ENCODE measurements at regions not wholly inside any gene's neighbourhood (a gene's known extent, or its start where the extent isn't known, plus 50 kb on each side); places are given as distances from the start of the nearest gene placed in this dataset.

DNA sequence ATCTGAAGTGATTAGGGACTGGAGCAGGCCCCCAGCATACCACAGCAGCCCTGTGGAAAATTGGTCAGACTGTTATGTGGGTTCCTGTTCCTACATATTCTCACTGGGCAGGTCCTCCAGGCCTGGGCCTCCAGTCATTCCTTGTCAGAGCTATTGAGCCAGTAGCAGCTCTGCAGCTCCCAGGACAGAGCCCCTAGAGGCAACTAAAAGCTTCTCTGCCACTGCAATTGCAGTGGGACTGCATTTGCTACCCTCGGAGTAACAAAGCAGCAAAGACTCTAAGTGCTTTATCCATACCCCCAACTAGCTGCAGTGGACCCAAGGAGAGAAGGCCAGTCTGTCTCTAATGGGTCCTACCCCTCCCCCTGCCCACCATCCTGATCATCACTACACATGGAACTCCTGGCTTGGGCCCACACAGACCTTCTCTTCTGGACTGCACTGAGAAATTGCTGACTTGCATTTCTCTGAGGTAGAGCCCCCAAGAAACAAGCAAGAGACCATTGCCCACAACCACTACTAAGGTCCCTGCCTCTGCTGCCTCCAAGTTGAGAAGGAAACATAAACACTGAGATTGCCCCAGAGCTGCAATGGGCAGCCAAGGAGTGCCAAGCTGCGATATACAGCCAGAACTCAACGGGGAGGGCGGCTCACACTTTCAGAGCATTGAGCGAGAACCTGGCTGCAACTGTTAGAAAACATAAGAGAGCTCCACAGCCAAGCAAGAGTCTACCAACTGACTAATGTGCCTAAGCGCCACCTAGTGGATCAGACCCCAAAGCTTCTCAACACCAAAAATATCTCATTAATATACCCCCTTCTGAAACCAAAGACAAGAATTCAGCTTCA, 738.7 kb upstream of the NDST4 start:
- no peak overlapping the region for H3K4me3 ChIP-seq (ENCODE audit: low read depth, low read length)

DNA sequence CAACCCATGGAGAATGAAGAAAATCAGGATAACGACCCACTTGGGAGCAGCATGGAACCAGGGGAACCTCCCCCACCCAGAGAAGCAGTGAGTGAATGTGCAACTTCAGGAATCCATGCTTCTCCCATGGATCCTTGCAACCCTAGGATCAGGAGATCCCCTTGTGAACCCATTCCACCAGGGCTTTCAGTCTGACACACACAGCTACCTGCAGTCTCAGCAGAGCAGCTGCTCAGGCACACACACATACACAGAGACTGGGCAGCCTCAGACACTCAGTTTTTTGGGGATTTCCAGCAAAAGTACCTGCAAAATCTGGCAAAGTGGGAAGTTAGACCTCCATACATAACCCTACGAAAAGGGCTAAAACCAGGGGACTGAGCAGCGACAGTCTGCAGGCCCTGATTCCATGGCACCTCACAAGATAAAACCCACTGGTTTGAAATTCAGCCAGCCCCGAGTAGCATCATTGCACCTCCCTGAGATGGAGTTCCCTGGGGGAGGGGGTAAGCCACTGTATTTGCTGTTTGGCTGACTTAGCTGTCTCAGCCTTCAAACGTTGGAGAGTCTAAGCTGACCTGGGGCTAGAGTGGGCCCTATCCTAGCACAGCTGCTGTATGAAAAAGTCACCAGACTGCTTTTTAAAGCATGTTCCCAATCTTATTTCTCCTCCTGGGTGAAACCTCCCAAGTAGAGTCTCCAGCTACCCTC, 737.5 kb upstream of the NDST4 start:
- no peak overlapping the region for H3K4me3 ChIP-seq (ENCODE audit: low read depth, low read length)

DNA sequence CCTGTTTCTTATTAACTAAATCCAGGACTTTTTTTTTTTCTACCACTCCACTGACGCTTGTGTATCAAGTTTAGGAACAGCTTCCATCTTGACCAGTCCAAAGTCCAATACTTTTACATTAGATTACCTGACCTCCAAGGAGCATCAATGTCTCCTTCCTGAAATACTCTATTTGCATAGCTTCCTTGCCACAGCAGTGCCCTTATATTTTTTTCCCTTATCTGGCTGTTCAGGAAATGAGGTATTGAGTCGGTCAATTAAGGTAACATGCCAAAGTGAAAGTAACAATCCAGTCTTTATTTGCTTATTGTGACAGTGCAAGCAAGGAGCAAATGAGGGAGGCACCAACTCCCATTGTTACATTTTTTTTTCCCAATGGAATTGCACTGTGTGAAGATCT, 730.8 kb upstream of the NDST4 start:
- H3K4me3 ChIP-seq (ENCODE audit: low read depth, low read length): no peak overlapping the region

DNA sequence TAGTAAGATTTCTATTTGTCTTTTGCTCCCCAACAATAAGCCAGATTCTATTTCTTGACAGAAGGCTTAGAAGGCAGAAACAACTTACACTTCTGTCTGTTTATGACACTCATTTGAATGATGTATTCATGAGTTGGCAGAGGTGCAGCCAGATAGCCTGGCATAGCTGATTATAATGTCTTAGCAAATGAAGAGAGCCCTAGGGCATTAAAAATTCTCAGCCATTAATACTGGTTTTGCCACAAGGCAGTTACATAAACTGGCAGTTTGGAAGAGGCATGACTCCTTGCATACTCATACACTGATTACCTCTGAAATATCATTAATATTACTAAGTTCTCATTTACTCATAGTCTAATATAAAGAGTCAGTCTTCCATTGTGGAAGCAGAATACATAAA, 728.5 kb upstream of the NDST4 start:
- H3K4me3 ChIP-seq (ENCODE audit: low read depth, low read length): no peak overlapping the region

DNA sequence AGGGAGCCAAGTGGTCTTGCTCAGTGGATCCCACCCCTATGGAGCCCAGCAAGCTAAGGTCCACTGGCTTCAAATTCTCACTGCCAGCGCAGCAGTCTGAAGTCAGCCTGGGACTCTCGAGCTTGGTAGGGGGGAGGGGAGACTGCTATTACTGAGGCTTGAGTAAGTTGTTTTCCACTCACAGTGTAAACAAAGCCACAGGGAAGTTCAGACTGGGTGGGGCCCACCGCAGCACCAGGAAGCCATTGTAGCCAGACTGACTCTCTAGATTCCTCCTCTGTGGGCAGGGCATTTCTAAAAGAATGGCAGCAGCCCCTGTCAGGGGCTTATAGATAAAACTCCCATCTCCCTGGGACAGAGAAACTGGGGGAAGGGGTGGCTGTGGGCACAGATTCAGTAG, 721.0 kb upstream of the NDST4 start:
- no peak overlapping the region for H3K4me3 ChIP-seq (ENCODE audit: low read depth, low read length)

DNA sequence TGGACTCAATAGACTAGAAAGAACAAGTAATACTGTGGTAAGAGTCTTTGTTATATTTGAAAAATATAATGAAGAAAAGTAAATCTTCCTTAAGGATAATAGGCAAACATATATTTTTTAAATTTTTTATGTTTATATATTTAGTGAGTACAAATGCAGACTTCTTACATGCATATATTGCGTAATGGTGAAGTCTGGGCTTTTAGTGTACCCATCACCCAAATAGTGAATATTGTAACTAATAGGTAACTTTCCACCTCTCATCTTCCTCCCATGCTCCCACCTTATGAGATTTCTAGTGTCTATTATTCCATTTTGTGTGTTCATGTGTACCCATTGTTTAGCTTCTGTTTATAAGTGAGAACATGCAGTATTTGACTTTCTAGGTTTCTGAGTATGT, 711.2 kb upstream of the NDST4 start:
- no peak overlapping the region for H3K4me3 ChIP-seq (ENCODE audit: low read depth, low read length)

DNA sequence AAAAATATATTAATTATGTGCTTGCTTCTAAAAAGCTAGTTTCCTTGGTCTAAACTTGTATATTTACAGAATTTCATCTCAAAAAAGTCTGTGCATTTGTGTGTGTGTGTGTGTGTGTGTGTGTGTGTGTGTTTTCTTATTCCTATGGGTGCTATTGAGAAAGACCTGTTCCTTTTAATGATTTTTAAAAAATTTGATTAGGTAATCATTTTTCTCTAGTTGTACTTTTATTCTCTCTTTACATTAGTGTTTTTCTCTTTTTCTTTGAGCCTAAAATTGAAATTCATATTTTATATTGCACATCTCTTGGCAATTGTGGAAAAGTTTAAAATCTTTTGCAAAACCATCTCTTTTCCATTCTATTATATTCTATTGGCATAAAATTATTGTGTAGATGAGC, 690.4 kb upstream of the NDST4 start:
- H3K4me3 ChIP-seq (ENCODE audit: low read depth, low read length): no peak overlapping the region

DNA sequence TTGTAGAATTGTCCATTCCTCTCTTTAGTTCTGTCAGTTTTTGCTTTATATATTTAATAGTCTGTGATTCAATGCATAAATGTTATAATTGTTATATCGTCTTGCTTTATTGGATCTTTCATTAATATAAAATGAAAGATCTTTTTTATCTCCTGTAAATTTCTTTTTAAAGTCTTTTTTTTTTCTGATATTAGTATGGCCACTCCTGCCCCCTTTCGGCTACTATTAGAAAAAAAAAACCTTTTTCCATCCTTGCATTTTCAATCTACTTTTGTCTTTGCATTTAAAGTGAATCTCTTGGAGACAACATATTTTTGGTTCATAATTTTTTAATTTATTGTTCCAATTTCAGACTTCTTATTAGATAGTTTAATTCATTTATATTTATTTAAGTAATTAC, 677.4 kb upstream of the NDST4 start:
- no peak overlapping the region for H3K4me3 ChIP-seq (ENCODE audit: low read depth, low read length)

DNA sequence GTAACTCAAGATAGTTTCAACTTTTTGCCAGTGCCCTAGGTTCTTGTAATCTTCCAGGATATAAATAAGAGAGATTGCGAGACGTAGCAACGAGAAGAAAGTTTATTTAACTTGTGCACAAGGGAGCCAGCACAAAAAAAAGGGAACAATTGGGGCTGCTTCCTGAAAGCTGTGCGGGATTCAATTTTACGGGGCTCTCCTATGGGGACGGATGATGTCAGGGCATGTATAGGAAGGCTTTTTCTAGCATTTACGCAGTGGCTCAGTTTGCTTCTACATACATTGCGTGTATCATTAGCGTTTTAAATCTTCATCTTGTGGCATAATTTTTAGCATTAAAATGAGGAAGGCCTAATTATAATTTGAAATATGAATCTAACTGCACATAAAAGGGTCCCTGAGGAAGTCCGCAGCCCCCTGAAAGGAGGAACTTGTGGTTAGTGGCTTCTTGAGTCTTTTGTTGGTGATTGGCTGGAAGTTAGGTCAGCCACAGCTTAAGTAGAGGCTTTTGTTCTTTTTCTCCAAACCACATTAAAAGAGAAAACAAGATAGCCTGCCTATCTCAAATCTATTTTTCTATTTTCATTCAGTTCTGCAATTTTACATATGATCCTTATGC, 668.2 kb upstream of the NDST4 start:
- H3K4me3 ChIP-seq (ENCODE audit: low read depth, low read length): no peak overlapping the region

DNA sequence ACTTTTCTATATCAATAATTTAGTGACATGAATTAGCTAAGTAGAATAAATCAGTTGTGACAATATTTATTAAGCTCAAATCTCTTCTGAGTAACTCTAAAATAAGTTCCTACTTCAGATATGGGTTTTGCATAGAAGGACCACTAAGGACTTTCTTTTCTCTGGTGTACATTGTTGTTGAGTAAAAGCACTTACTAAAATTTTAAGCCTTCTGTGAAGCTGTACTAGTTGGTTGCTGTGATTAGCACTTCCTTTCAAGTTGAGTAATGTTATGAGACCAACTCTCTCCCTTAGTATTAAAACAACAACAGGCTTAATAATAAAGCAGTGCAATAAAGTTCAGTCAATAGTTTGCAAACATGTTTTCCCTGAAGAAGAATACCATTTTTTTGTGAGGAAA, 667.4 kb upstream of the NDST4 start:
- H3K4me3 ChIP-seq (ENCODE audit: low read depth, low read length): no peak overlapping the region

DNA sequence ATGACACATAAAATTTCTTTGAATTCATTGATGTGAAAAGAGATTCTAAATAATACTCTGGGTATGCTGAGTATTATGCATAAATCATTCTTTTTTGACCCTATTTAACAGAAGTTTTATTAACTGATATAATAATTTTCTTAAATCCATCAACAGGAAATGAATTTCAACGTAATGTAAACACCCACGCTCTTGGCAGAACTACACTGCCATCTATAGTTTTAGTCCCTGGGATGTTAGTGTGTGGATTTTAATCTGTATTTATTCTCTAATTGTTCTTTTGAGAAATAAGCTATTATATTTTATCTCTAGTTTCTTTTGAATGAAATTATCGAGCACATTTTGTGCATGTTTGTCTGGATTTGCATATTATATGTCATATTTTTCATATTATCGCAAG, 666.8 kb upstream of the NDST4 start:
- H3K4me3 ChIP-seq (ENCODE audit: low read depth, low read length): no peak overlapping the region

DNA sequence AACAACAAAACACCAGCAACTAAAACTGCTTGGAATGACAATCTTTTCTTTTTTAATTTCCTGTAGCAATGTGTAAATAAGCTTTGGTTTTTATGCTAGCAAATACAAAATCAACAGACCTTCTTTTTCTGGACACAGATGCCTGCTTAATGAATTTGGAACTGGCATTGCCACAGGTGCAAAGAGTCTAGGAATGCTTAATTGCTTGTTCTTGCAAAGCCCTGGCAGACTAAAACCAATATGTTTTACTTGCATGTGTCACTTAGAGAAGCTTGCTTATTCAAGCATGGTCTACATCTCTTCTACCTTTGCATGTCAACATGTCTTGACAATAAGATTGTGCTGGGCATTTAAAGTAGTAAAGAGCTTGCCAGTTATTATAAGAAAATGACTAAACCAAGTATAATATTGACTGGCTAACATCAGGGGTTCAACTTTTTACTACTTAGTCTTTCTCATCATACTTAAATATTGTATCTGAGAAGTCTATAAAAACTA, 656.7 kb upstream of the NDST4 start:
- no peak overlapping the region for H3K4me3 ChIP-seq (ENCODE audit: low read depth, low read length)

DNA sequence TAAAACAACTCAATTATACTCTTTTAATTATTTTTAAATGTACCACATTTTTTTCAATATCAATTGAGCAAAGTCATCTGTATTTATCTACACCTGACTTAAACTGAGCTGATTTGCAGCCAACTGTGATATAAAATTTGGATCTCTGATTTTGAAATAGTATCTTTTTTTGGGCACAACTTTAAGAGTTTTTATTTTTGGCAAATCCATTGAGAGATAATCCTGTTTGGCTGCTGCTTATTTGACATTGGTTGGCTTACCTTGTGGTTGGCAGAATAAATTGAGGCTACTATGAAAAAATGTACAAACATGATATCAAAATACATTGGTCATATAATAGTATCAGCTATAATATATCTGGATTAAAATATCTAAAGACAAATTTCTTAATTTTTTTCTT, 656.0 kb upstream of the NDST4 start:
- no peak overlapping the region for H3K4me3 ChIP-seq (ENCODE audit: low read depth, low read length)

DNA sequence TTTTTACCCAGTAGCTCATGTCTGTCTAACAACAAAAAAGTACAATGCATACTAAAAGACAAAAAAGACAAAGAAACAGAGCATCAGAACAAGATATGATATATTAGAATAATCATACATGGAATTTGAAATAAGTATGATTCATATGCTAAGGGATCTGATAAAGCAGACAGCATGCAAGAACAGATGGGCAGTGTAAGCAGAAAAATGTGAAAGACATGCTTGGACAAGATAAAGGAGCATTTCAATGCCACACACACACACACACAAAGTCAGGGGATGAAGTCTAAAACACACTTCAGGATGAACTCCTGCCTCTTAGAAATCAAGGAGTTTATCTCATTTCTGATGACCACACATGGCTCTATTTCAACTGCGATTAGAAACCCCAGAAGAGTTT, 649.6 kb upstream of the NDST4 start:
- no peak overlapping the region for H3K4me3 ChIP-seq (ENCODE audit: low read depth, low read length)

DNA sequence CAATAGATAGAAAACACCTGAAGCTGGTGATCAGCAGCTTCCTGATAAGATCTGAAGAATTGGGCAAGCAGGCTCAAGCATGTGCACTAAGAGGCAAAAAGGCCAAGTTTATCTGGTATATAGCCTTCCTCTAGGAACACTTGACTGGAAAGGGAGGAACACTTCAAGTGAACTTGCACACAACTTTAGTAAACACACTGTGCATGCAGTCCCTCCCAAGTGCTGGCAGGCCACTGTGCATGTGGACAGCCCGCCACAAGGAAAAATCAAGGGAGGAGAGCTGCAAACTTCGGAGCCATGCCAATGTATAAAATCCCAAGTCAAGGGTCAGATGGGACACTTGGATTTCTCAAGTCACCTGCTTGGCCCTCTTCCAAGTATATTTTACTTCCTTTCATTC, 645.8 kb upstream of the NDST4 start:
- H3K4me3 ChIP-seq (ENCODE audit: low read depth, low read length): no peak overlapping the region

DNA sequence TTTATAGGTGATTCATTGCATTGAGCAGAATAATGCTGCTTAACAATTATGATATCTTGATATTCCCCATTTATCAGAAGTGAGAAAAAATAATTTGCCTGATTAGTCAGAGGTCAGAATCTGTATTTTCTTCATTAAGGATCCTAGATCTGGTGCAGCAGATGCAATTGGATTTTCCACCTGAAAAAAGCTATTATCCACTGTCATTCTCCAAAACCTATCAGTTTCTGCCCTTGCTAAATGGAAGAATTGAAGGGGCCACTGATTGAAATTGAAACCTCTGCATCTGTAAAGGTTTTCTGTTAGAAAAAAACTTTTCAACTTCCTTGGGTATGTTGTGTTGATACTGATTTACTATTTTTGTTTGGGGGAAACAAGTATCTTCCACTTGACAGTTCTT, 636.0 kb upstream of the NDST4 start:
- H3K4me3 ChIP-seq (ENCODE audit: low read depth, low read length): no peak overlapping the region

DNA sequence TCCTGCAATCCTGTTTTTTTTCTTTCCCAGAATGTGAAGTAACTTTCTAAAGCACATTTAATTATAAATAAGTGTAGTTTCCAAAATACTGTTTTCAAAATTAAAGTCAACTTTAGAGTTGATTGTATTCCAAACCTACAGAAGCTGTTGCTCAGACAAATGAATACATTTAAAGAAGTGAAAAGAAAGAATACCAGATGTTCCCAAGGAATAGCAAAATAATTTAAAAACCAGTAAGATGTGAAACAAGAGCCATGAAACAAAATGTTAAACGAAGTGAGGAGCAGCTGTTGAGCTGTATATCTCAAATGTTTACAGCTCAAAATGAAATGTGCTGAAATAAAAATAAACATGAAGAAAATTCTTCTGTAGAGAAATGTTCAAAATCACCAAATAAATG, 627.4 kb upstream of the NDST4 start:
- H3K4me3 ChIP-seq (ENCODE audit: low read depth, low read length): no peak overlapping the region

DNA sequence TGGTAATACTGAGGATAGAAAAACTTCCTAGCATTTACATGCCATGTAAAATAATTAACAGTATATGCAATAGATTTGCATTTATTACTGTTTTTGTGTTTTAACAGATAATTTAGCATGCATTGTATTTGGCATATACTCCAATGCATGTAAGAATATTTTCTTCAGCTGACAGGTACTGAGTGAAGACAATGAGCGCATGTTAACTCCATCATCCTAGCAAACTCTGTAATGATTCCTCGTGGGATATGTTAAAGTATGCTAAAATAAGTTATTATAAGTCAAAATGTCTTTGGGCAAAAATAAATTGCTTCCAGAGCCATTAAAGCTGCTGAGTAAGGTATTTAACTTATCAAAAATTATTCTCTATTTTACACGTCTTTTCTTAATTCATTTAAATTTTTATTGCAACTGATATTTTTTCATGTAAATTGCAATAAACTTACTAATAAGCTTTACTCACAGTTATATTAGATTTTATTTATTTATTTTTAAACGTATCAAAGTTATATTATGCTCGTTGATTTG, 616.4 kb upstream of the NDST4 start:
- no peak overlapping the region for H3K4me3 ChIP-seq (ENCODE audit: low read depth, low read length)

DNA sequence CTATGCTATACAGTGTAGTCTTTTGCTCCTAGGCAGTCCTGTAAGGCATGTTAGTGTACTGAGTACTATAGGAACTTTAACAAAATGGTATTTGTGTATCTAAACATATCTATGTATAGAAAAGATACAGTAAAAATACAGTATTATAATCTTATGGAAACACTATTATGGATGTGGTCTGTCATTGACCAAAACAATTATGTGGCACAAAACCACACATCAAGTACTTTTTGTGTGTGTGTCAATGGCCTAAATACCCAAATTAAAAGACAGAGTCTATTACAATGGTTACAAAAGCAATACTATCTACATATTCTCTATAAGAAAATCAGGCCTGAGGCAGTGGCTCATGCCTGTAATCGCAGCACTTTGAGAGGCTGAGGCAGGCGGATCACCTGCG, 610.2 kb upstream of the NDST4 start:
- H3K4me3 ChIP-seq (ENCODE audit: low read depth, low read length): no peak overlapping the region

DNA sequence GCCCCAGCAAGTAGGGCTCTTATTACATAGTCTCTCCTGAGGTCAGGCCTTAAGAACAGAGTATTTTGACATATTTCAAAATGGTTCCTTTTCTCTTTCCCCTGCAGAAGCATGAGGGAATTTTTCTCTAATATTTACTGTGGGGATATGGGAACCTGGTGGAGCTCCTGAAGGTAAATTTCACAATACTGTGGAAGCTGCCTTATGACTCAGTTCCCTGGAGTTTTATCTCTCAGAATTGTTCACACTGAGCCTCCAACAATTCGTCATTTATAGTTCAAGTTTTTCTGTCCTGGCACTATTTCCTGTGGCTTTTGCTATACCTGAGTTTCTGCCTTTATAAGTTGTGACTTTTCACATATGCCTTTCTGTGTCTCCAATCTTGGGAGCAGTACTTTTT, 607.2 kb upstream of the NDST4 start:
- H3K4me3 ChIP-seq (ENCODE audit: low read depth, low read length): no peak overlapping the region

DNA sequence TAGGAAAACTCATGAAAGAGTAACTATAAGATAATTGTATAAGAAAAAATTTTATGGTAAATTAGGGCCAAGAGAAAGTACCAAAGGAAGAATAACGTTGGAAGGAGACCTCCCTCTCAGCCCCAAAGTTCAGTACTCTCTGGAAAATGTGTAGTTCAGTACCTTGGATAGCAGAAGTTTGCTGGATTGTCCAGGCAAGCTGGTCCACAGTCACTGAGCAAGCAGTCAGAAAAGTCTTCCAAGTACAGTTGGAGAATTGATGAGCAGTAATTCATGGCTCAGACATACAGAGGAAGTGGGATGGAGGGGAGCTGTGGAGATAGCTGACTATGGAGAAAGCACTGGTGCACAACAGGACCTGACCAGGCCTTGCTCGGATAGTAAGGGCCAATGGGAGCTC, 598.2 kb upstream of the NDST4 start:
- no peak overlapping the region for H3K4me3 ChIP-seq (ENCODE audit: low read depth, low read length)

DNA sequence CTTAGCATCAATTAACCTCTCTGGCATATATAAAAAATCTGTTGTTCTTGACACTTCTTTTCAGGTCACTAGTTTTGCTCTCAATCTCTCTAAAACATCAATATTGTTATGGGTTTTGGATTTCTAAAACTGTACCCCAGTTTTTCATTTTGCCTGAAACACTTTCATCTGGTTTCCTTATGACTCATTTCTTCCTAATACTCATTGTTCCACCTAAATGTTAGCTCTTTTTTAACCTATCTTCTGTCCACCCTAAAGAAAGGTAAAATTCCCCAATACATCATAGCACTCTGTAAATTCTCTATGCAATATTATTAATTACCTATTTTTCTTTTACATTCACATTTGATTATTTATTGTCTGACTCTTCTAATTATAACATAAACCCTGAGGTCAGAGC, 575.5 kb upstream of the NDST4 start:
- no peak overlapping the region for H3K4me3 ChIP-seq (ENCODE audit: low read depth, low read length)
